HG03045 (cell line): ENCODE measurements at regions not wholly inside any gene's neighbourhood (a gene's known extent, or its start where the extent isn't known, plus 50 kb on each side); places are given as distances from the start of the nearest gene placed in this dataset.

Experiments
- ATAC-seq: cut with Tn5 transposase; IDR thresholded peaks from one replicate; pipeline ENCODE4 v1.9.1; 2021; ENCODE audit warnings: mild to moderate bottlenecking, moderate library complexity; ENCODE audit not compliant: unreplicated experiment

DNA sequence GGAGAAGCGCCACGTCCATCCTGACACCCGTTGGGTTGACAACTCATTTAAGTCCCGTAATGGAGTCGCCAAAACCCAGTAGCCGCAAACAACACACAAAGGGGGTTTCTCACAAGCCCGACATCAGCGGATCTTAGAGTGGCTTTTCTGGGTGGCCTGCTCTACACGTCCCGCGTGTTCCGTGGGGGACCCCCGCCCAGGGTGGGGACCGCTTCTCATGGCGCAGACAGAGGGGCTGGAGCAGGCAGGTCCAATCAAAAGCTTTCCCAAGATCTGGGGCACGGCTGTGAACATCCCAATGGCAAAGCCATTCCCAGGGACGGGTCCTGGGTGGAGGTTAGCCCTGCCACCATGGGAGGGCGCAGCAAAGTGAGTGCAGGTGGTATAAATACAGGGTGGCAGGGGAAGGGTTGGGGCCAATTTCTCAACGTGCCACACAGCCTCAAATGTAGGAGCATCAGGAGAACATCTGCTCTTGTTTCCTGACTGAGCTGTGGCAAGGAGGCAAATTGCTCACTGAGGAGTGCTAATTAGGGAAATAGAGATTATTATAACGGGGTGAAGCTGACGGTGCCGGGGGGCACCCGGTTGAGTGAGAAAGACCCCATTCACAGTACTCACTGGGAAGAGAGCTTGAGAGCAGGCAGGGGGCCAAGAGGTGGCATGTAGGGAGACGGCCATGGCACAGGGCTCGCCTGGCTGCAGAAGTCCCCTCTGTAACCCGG, 1447.2 kb downstream of the TBC1D22A start:
- no peak for ATAC-seq

GRCh38 chr22:48208894-48209293, 1446.4 kb downstream of the TBC1D22A start:
- no peak for ATAC-seq

DNA sequence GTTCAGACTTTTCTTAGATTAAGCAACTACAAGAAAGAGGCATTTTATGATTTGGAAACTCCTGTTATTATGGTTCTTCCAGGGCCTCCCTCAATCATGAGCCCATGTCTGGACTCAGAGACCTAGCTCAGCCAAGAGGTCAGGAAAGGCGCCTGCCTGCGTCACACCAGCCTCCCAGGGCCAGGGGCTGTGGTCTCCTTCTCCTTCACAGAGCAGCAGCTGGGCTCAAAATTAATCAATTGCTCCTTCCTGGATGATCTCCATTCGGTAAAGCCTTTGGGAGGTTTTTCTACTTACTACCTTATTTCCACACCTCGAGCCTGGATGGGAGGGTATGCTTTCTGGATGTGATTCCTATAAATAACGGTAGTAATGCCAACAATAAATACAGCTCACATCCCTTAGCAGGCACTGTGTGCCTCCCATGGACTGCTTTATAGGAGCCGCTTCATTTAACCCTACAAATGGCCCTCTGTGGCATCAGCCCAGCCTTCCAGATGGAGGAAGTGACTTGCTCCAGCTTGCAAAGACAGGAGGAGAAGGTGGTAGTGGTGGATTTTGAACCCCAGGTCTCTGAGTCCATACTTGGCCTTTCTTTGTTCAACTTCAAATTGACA, 1445.6 kb downstream of the TBC1D22A start:
- ATAC-seq, result no peak

- ATAC-seq, result no peak
Observed at GRCh38 chr22:48205790-48206189, 1443.3 kb downstream of the TBC1D22A start.

DNA sequence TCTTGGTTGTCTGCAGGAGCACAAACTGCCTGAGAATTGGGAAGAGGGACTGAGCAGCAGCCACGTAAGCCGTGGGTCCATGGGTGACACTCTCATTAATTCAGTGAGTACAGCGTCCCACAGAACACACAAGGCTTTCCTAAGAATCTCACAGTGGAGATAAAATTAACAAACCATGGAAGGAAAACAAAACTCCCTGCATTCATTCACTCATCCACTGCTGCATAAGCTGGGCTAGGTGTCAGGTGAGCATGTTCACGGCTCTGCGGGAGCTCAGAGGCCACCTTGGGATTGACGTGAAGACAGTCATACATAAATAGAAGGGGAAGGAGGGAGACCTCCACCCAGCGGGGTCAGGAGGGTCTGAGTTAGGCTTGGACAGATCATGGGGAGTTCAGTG, 1442.7 kb downstream of the TBC1D22A start:
- no peak for ATAC-seq

GRCh38 chr22:48204296-48204695, 1441.8 kb downstream of the TBC1D22A start:
- ATAC-seq, result no peak

DNA sequence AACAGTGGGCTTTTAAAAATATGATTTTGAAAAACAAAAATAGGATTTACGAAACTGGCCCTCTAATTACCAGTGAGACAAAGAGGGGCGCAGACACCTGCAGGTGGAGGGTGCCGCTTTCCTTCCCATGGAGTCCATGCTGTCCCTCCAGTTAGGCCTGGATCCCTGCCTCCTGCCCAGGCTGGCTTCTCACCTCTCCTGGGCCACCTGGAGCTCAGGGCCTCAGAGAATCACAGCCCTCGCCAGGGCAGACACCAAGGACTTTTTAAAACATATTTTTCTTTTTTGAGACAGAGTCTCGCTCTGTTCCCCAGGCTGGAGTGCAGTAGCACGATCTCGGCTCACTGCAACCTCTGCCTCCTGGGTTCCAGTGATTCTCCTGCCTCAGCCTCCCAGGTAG, 1437.2 kb downstream of the TBC1D22A start:
- ATAC-seq, result no peak

- ATAC-seq, result no peak
Observed at GRCh38 chr22:48198489-48199459, 1436.3 kb downstream of the TBC1D22A start.

- no peak for ATAC-seq
Observed at GRCh38 chr22:48197189-48197690, 1434.8 kb downstream of the TBC1D22A start.

DNA sequence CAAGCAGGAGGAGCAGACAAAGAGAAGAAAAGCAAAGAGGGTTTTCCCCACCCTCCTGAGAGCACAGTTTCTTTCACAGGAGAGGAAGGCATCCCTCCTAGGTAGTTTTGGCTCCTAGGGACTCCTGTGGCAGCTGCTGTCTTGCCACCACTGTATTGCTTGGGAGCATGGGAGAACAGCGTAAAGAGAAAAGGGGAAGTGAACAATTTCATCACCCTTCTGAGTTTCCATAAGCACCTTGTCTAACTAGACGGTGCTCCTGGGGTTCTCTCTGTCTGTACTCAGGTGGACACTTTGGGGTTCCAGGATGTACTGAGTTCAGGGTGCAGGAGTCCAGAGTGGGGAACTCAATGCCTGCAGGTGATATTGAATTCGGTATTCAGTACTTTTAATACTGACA, 1430.5 kb downstream of the TBC1D22A start:
- no peak for ATAC-seq

DNA sequence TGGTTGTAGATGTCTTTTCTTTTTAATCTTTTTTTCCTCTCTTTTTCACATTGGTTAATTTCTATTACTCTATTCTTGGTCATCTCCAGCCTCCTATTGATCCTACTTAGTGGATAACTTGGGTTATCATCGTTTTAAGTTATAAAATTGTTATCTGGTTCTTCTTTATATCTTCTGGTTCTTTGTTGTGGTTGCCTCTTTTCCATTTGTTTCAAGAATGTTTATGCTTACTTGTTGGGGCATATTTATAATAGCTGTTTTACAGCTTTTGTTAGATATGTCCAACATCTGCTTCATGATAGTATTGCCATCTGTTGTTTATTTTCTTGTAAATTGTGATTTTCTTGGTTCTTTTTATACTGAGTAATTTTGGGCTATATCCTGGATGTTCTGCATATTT, 1429.6 kb downstream of the TBC1D22A start:
- no peak for ATAC-seq

- no peak for ATAC-seq
Observed at GRCh38 chr22:48188231-48188721, 1425.8 kb downstream of the TBC1D22A start.

- no peak for ATAC-seq
Observed at GRCh38 chr22:48187356-48187755, 1424.9 kb downstream of the TBC1D22A start.

DNA sequence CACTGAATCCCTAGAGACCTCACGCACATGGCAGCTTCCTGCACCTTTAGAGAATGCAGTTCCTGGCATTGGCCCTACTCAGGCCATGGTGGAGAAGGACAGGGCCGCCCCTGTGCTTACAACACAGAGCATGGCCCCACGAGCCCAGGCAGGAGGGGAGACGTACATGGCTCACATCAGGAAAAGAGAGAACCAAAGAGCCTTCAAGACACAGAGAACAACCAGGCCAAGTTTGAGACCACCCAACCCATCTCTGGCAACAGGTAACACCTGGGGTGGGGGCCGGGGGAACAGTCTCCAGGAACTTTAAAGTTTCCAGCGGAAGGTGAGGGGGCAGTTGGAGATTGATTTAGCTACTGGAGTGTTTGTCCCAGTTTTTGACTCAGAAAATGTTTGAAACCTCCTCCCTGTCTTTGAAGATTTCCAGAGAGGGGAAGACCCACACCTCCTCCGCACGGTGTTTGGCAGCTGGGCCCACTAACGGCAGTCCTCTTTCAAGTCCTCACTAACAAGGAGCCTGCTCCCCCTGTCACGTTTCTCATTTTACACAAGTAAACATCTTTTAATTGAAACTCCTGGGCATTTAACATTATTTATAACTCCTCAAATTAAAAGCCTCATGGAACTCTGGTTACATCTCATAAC, 1423.8 kb downstream of the TBC1D22A start:
- no peak for ATAC-seq

DNA sequence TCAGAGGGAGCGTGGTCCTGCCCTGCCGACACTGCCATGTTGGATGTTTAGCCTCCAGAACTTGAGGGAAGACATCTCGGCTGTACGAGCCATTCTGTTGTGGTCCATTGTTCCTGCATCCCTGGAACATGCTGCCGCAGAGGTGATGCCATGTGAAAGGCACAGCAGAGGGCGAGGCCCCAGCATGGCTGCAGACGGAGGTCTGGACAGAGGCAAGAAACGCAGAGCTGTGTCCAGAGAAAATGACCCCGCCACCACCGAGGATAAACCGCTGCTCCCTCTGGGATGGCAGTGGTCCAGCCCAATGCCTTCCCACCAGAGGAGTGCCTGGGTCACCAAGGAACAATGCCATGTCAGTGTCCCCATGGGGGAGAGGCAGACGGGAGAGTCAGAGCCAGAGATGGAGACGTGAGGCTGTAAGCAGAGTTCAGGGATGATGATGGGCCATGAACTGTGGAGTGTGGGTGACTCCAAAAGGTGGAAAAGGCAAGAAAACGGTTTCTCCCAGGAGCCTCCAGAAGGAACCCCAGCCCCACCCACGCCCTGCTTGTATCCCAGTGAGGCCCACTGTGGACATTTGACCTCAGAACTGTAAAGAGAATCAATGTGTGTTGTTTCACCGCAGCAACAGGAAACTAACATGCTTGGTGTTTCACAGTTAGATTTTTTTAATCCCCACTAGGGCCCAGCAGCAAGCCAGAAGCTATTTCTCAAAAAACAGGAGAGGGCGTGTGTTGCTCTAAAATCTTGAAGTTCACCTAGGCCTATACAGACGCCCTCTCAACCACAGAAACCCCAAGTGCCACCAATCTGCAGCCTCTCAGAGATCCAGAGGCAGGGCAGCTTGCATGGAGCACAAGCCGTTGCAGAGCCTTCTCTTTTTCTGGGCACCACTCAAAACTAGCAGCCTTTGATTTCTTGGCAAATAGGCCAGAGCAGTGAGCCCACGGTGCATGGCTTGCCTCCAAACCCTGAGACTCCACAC, 1422.9 kb downstream of the TBC1D22A start:
- no peak for ATAC-seq

- ATAC-seq, result no peak
Observed at GRCh38 chr22:48182846-48183805, 1420.7 kb downstream of the TBC1D22A start.

GRCh38 chr22:48182031-48182430, 1419.6 kb downstream of the TBC1D22A start:
- ATAC-seq, result no peak

DNA sequence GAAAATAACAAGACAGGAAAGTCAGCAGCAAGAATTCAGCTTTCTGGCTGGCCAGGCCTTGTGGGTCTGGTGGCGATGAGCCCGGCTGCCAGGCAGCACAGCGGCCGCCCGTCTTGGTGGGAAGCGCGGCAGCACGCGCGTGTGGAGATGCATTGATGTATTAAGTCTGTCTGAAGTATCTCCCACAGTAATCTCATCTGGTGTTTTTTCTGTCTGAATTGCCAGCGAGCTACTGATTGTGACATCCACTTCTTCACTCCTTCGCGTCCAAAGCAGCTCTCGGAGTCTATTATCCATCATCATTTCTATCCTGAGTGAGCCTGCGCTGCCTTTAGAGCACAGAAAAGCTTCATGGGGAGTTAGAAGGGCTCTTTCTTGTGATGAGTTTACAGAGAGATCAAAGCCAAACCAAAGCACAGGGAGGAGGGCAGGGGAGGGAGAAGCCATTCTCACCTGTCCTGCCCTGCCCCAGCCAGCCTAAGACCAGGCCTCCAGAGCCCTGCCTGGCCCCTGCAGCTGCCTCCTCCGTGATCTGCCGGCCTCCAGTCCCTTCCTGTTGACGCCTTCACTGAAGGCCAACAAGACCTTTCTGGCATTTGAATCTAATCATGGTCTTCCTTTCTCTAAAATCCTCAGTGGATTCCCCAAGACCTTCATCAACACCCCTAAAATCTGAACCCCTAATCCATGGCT, 1419.0 kb downstream of the TBC1D22A start:
- ATAC-seq, result no peak
